ENCODE measurements at regions not wholly inside any gene's neighbourhood (a gene's known extent, or its start where the extent isn't known, plus 50 kb on each side); places are given as distances from the start of the nearest gene placed in this dataset.

DNA sequence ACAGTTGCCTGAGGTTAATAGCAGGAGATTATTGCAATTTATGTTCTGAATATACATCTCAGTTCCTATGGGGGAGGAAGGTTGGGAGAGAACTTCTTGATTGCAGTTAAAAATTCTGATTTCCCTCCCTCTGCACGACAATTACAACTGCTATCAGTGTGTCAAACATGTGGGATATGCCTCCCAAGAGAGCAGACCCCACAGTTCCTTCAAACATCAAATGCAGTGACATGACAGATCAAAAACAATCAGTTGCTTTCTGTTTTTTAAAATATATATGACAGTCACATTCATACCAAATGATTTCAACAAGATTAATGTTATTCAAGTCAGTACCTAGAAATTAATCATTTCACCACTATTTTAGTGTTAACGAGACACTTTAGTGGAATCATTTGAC lies 639.0 kb downstream of the EDEM1 start:
- TF ChIP-seq, protein P1, sequence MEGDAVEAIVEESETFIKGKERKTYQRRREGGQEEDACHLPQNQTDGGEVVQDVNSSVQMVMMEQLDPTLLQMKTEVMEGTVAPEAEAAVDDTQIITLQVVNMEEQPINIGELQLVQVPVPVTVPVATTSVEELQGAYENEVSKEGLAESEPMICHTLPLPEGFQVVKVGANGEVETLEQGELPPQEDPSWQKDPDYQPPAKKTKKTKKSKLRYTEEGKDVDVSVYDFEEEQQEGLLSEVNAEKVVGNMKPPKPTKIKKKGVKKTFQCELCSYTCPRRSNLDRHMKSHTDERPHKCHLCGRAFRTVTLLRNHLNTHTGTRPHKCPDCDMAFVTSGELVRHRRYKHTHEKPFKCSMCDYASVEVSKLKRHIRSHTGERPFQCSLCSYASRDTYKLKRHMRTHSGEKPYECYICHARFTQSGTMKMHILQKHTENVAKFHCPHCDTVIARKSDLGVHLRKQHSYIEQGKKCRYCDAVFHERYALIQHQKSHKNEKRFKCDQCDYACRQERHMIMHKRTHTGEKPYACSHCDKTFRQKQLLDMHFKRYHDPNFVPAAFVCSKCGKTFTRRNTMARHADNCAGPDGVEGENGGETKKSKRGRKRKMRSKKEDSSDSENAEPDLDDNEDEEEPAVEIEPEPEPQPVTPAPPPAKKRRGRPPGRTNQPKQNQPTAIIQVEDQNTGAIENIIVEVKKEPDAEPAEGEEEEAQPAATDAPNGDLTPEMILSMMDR (IDR thresholded peaks at IDR 0.05): no peak
- TF ChIP-seq POLR2A (IDR thresholded peaks at IDR 0.05) (no peak), POLR2AphosphoS5 (IDR thresholded peaks at IDR 0.05) (no peak), EP300 (IDR thresholded peaks at IDR 0.05) (no peak)

Data from stomach (tissue), 4 donors.